ENCODE measurements at regions not wholly inside any gene's neighbourhood (a gene's known extent, or its start where the extent isn't known, plus 50 kb on each side); places are given as distances from the start of the nearest gene placed in this dataset.
"Not testable (repeated sequence)": the region's sequence is repeated elsewhere in the genome, so short reads cannot be mapped to it uniquely, and the experiment has no call there.

GRCh38 chr13:63843766-63844699 is 2428.4 kb upstream of the PCDH20 start:
- H3K4me1 ChIP-seq: no peaks in the 10 kb centered on the region
- no peaks in the 10 kb centered on the region for H3K27me3 ChIP-seq
- peak in 2 of 6 donors; percentile 3 to 68 for DNase-seq
- H3K27ac ChIP-seq: no peak overlapping the region
- FAIRE-seq: no peak
- no peak for TF ChIP-seq CTCF (IDR thresholded peaks at IDR 0.05)
- intact Hi-C loops (cut with DNase I): no loop called here
- ATAC-seq: no peak
- no peaks in the 10 kb centered on the region for H3K36me3 ChIP-seq
- no peak overlapping the region for H3K4me3 ChIP-seq
- WGBS, 2 donors: 95% methylated on average over 37 to 42 of the region's 42 CpGs
- no peaks in the 10 kb centered on the region for H3K9me3 ChIP-seq

- Histone ChIP-seq H3K27me3 (no peaks in the 10 kb centered on the region), H3K4me1 (no peaks in the 10 kb centered on the region), H3K9me3 (no peaks in the 10 kb centered on the region), H3K27ac (no peak overlapping the region), H3K36me3 (no peaks in the 10 kb centered on the region), H3K4me3 (no peak overlapping the region)
- DNase-seq (peak in 2 of 6 donors; percentile 3 to 60), FAIRE-seq (no peak), ATAC-seq (no peak)
- no peak for TF ChIP-seq CTCF (IDR thresholded peaks at IDR 0.05)
- intact Hi-C loops (cut with DNase I): no loop called here
- WGBS, 2 donors: 91% methylated on average over 15 to 17 of the region's 17 CpGs
These were observed 2426.5 kb upstream of the PCDH20 start for GRCh38 chr13:63842102-63842501.

- no peaks in the 10 kb centered on the region for H3K4me1 ChIP-seq
- no peaks in the 10 kb centered on the region for H3K27me3 ChIP-seq
- H3K36me3 ChIP-seq: no peaks in the 10 kb centered on the region
- H3K27ac ChIP-seq: no peak overlapping the region
- H3K4me3 ChIP-seq: no peak overlapping the region
- DNase-seq (peak in 3 of 6 donors; percentile 2 to 75 (median 22)), ATAC-seq (no peak), FAIRE-seq (no peak)
- WGBS, 2 donors: 94 to 95% methylated on average over 34 to 44 of the region's 44 CpGs
- intact Hi-C loops (cut with DNase I): no loop called here
- TF ChIP-seq CTCF (IDR thresholded peaks at IDR 0.05): no peak
- H3K9me3 ChIP-seq: no peaks in the 10 kb centered on the region
These were observed 2425.1 kb upstream of the PCDH20 start for GRCh38 chr13:63840551-63841421.

GRCh38 chr13:63838366-63839110 is 2422.9 kb upstream of the PCDH20 start:
- WGBS, 2 donors: 88 to 94% methylated on average over 16 to 18 of the region's 18 CpGs
- no peaks in the 10 kb centered on the region for H3K9me3 ChIP-seq
- TF ChIP-seq CTCF (IDR thresholded peaks at IDR 0.05): no peak
- intact Hi-C loops (cut with DNase I): no loop called here
- ATAC-seq (no peak), DNase-seq (peak in 2 of 6 donors; percentile 4 to 27), FAIRE-seq (no peak)
- no peaks in the 10 kb centered on the region for H3K27me3 ChIP-seq
- H3K4me1 ChIP-seq: no peaks in the 10 kb centered on the region
- no peaks in the 10 kb centered on the region for H3K36me3 ChIP-seq
- H3K27ac ChIP-seq: no peak overlapping the region
- no peak overlapping the region for H3K4me3 ChIP-seq

- DNase-seq: peak in 1 of 6 donors; percentile 36
- H3K9me3 ChIP-seq; H3K4me3 ChIP-seq; intact Hi-C loops (cut with DNase I); H3K4me1 ChIP-seq; ATAC-seq; H3K27me3 ChIP-seq; H3K36me3 ChIP-seq; FAIRE-seq; H3K27ac ChIP-seq: not testable (repeated sequence)
- 87 to 90% methylated on average over 14 to 21 of the region's 21 CpGs for WGBS, 2 donors
These were observed 2422.1 kb upstream of the PCDH20 start for GRCh38 chr13:63837701-63838100.

GRCh38 chr13:63829609-63830008 is 2414.0 kb upstream of the PCDH20 start:
- H3K27ac ChIP-seq; H3K9me3 ChIP-seq; H3K4me3 ChIP-seq; H3K36me3 ChIP-seq; intact Hi-C loops (cut with DNase I); DNase-seq; H3K27me3 ChIP-seq; H3K4me1 ChIP-seq; FAIRE-seq: not testable (repeated sequence)
- WGBS, 2 donors: no CpG with 5 or more reads among the region's 2 CpGs
- peak in 2 of 4 donors; percentile 50 to 56 for ATAC-seq

GRCh38 chr13:63821785-63822184 is 2406.1 kb upstream of the PCDH20 start:
- DNase-seq; H3K9me3 ChIP-seq; H3K4me1 ChIP-seq; H3K27ac ChIP-seq; H3K36me3 ChIP-seq; ATAC-seq; H3K27me3 ChIP-seq; H3K4me3 ChIP-seq; intact Hi-C loops (cut with DNase I); FAIRE-seq: not testable (repeated sequence)
- 51 to 52% methylated on average over 5 of the region's 5 CpGs for WGBS, 2 donors

All from pancreas (tissue), 10 donors.